Neuronal stem cell (in vitro differentiated cells): ENCODE measurements at regions not wholly inside any gene's neighbourhood (a gene's known extent, or its start where the extent isn't known, plus 50 kb on each side); places are given as distances from the start of the nearest gene placed in this dataset.

ENCODE experiments used
- DNase-seq: peaks from one replicate; pipeline ENCODE4 v3.0.0-alpha.2; 2013; ENCODE audit warnings: low spot score
- H2AFZ ChIP-seq: one replicate; pipeline ENCODE4 v1.6.1; 2013; ENCODE audit warnings: mild to moderate bottlenecking, low read length, inconsistent platforms
- H2AK5ac ChIP-seq: 2 replicates; pipeline ENCODE4 v1.6.1; 2013; ENCODE audit warnings: low read depth, mild to moderate bottlenecking, inconsistent platforms, low read length, moderate library complexity, mixed read lengths
- H2BK120ac ChIP-seq: 2 replicates; pipeline ENCODE4 v1.6.1; 2013; ENCODE audit warnings: low read depth, mild to moderate bottlenecking, inconsistent platforms, low read length, moderate library complexity, mixed read lengths
- H2BK12ac ChIP-seq: one replicate; pipeline ENCODE4 v1.6.1; 2013; ENCODE audit warnings: low read length, inconsistent platforms
- H2BK15ac ChIP-seq: 2 replicates; pipeline ENCODE4 v1.6.1; 2013; ENCODE audit warnings: mild to moderate bottlenecking, low read length, inconsistent platforms, mixed read lengths
- H2BK5ac ChIP-seq: one replicate; pipeline ENCODE4 v1.6.1; 2013; ENCODE audit warnings: inconsistent platforms, mild to moderate bottlenecking, low read length, moderate library complexity
- H3K14ac ChIP-seq: one replicate; pipeline ENCODE4 v1.6.1; 2013; ENCODE audit warnings: low read length, inconsistent platforms
- H3K18ac ChIP-seq: 2 replicates; pipeline ENCODE4 v1.6.1; 2013; ENCODE audit warnings: low read length, inconsistent platforms
- H3K23ac ChIP-seq: 2 replicates; pipeline ENCODE4 v1.6.1; 2013; ENCODE audit warnings: low read depth, mild to moderate bottlenecking, mixed read lengths, low read length, inconsistent platforms; ENCODE audit not compliant: poor library complexity
- H3K27ac ChIP-seq: replicated peaks from 3 replicates; pipeline ENCODE4 v1.5.1; 2013; ENCODE audit warnings: low read length, inconsistent platforms
- H3K27me3 ChIP-seq, 3 experiments: 2 replicates each; pipeline ENCODE4 v1.6.1; 2013; ENCODE audit warnings: low read length in 3 of 3, mild to moderate bottlenecking in 2 of 3, inconsistent platforms in 1 of 3, low read depth in 1 of 3, mixed read lengths in 1 of 3, moderate library complexity in 1 of 3; ENCODE audit not compliant: control insufficient read depth in 3 of 3, insufficient read depth in 3 of 3
- H3K36me3 ChIP-seq, 2 donors: replicated peaks in 1 of 2; 2 replicates each; pipeline ENCODE4 v1.6.1; 2013; ENCODE audit warnings: low read length in 2 of 2; ENCODE audit not compliant: control insufficient read depth in 2 of 2, insufficient read depth in 2 of 2
- H3K4ac ChIP-seq: 2 replicates; pipeline ENCODE4 v1.6.1; 2013; ENCODE audit warnings: inconsistent platforms, mild to moderate bottlenecking, low read length, moderate library complexity
- H3K4me1 ChIP-seq, 2 donors: 1 replicate in 1 of 2; 2 replicates in 1 of 2; pipeline ENCODE4 v1.6.1; 2013; ENCODE audit warnings: low read length in 2 of 2, low read depth in 1 of 2; ENCODE audit not compliant: control insufficient read depth in 2 of 2, insufficient read depth in 1 of 2
- H3K4me2 ChIP-seq: one replicate; pipeline ENCODE4 v1.6.1; 2013; ENCODE audit warnings: mild to moderate bottlenecking, low read length, inconsistent platforms; ENCODE audit not compliant: insufficient read depth, poor library complexity, severe bottlenecking
- H3K4me3 ChIP-seq, 2 donors: 2 replicates each; pipeline ENCODE4 v1.5.1; 2013; ENCODE audit warnings: low read length in 2 of 2, mild to moderate bottlenecking in 2 of 2, inconsistent platforms in 1 of 2, moderate library complexity in 1 of 2
- H3K79me1 ChIP-seq: one replicate; pipeline ENCODE4 v1.6.1; 2013; ENCODE audit warnings: low read depth, mild to moderate bottlenecking, inconsistent platforms, low read length, moderate library complexity
- H3K9ac ChIP-seq: one replicate; pipeline ENCODE4 v1.6.1; 2013; ENCODE audit warnings: mild to moderate bottlenecking, low read depth, low read length, inconsistent platforms; ENCODE audit not compliant: poor library complexity
- H3K9me3 ChIP-seq, 2 donors: replicated peaks in 1 of 2; 2 replicates each; pipeline versions ENCODE3 to v1.6.1; 2013; ENCODE audit warnings: low read length in 2 of 2, mild to moderate bottlenecking in 2 of 2, inconsistent platforms in 1 of 2, low read depth in 1 of 2, mixed read lengths in 1 of 2, moderate library complexity in 1 of 2; ENCODE audit not compliant: control insufficient read depth in 2 of 2, insufficient read depth in 1 of 2
- H4K8ac ChIP-seq: one replicate; pipeline ENCODE4 v1.6.1; 2013; ENCODE audit warnings: low read depth, mild to moderate bottlenecking, inconsistent platforms, low read length, moderate library complexity
- H4K91ac ChIP-seq: one replicate; pipeline ENCODE4 v1.6.1; 2013; ENCODE audit warnings: low read length, low read depth, mild to moderate bottlenecking, inconsistent platforms; ENCODE audit not compliant: poor library complexity
- WGBS, 2 donors: extraction: QIAGEN DNeasy Blood & Tissue Kit; methylation state at CpG; one replicate each; pipeline ENCODE4 v1.1.7; 2013; ENCODE audit warnings: missing lambda C conversion rate in 2 of 2, mixed read lengths in 1 of 2; ENCODE audit not compliant: insufficient read length in 2 of 2, insufficient replicate concordance in 1 of 2; ENCODE audit errors: extremely low coverage in 2 of 2; 5-methylcytosine and 5-hydroxymethylcytosine counted together

- DNase-seq = no peak
- H3K9ac ChIP-seq = no peak overlapping the region
- no peak overlapping the region for H4K8ac ChIP-seq
- H3K23ac ChIP-seq = no peak overlapping the region
- H2BK15ac ChIP-seq = no peak overlapping the region
- no peak overlapping the region for H2AFZ ChIP-seq
- H3K18ac ChIP-seq = no peak overlapping the region
- H3K36me3 ChIP-seq = no peaks in the 10 kb centered on the region
- no peak overlapping the region for H2BK120ac ChIP-seq
- no peak overlapping the region for H3K4ac ChIP-seq
- H4K91ac ChIP-seq = no peak overlapping the region
- no peak overlapping the region for H2AK5ac ChIP-seq
- no peak overlapping the region for H2BK5ac ChIP-seq
- no peak overlapping the region for H3K27ac ChIP-seq
- H2BK12ac ChIP-seq = no peak overlapping the region
- no peaks in the 10 kb centered on the region for H3K9me3 ChIP-seq
- H3K4me3 ChIP-seq = no peak overlapping the region
- H3K27me3 ChIP-seq = no peaks in the 10 kb centered on the region
- H3K4me2 ChIP-seq = no peak overlapping the region
- no peaks in the 10 kb centered on the region for H3K4me1 ChIP-seq
- H3K79me1 ChIP-seq = no peaks in the 10 kb centered on the region
- H3K14ac ChIP-seq = no peak overlapping the region
- WGBS, 2 donors = no CpG with 5 or more reads among the region's 8 CpGs
Measured at GRCh38 chr7:69335331-69335730, 262.9 kb upstream of the AUTS2 start.

DNA sequence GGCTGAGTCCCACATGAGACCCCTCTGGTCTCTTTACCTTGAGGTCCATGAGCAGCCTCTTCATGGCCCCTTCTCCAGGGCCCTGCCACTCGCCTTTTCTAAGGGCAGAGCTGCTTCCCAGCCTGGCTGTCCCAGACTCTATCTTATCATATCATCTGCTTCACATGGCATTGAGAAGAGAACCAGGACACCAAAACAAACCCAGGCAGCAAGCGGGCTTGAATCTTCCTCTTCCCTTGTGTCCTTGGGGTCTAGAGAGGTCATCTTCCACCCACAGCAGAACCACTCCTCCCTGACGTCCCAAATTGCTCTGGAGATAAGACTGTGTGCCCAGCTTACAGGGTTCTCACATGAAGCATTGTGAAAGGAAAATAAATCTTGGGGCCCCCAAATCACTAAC lies 261.3 kb upstream of the AUTS2 start:
- no peak for DNase-seq
- no peak overlapping the region for H3K4ac ChIP-seq
- no CpG with 5 or more reads among the region's 3 CpGs for WGBS, 2 donors
- H3K9ac ChIP-seq = no peak overlapping the region
- H3K4me2 ChIP-seq = no peak overlapping the region
- H2BK5ac ChIP-seq = no peak overlapping the region
- H2AK5ac ChIP-seq = no peak overlapping the region
- no peaks in the 10 kb centered on the region for H3K4me1 ChIP-seq
- H2BK120ac ChIP-seq = no peak overlapping the region
- no peak overlapping the region for H2BK15ac ChIP-seq
- H3K79me1 ChIP-seq = no peaks in the 10 kb centered on the region
- H3K23ac ChIP-seq = no peak overlapping the region
- H4K8ac ChIP-seq = no peak overlapping the region
- H2BK12ac ChIP-seq = no peak overlapping the region
- no peaks in the 10 kb centered on the region for H3K27me3 ChIP-seq
- no peaks in the 10 kb centered on the region for H3K9me3 ChIP-seq
- H3K27ac ChIP-seq = no peak overlapping the region
- H3K18ac ChIP-seq = no peak overlapping the region
- no peak overlapping the region for H3K4me3 ChIP-seq
- no peak overlapping the region for H4K91ac ChIP-seq
- H2AFZ ChIP-seq = no peak overlapping the region
- no peak overlapping the region for H3K14ac ChIP-seq
- H3K36me3 ChIP-seq = no peaks in the 10 kb centered on the region

DNA sequence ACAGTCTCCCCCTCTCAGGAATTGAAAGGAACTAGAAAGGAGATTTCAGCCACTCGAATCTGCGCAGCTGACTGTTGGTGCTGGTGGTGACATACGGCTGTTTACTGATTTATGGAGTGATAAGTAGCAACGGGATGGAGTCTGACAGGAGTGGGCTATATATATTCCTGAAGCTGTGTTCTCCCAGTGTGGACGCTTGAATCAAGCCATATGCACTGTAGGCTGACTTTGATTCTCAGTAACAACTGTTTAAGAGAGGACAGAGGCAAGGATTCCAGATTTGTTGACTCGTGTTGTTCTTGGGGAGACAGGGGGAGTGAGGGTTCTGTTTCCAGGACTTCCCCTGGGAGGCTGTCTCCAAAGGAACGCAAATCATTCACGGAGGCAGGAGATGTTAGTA lies 260.1 kb upstream of the AUTS2 start:
- Histone ChIP-seq H2BK12ac (no peak overlapping the region), H3K9ac (no peak overlapping the region), H3K4me2 (no peak overlapping the region), H3K4me3 (no peak overlapping the region), H2BK15ac (no peak overlapping the region), H3K4me1 (no peaks in the 10 kb centered on the region), H3K18ac (no peak overlapping the region), H2AK5ac (no peak overlapping the region), H2BK120ac (no peak overlapping the region), H2AFZ (no peak overlapping the region), H3K9me3 (no peaks in the 10 kb centered on the region), H3K23ac (no peak overlapping the region), H3K14ac (no peak overlapping the region), H4K8ac (no peak overlapping the region), H2BK5ac (no peak overlapping the region), H3K27me3 (no peaks in the 10 kb centered on the region), H3K79me1 (no peaks in the 10 kb centered on the region), H3K36me3 (no peaks in the 10 kb centered on the region), H3K4ac (no peak overlapping the region), H4K91ac (no peak overlapping the region), H3K27ac (no peak overlapping the region)
- WGBS, 2 donors = no CpG with 5 or more reads among the region's 8 CpGs
- DNase-seq = no peak

DNA sequence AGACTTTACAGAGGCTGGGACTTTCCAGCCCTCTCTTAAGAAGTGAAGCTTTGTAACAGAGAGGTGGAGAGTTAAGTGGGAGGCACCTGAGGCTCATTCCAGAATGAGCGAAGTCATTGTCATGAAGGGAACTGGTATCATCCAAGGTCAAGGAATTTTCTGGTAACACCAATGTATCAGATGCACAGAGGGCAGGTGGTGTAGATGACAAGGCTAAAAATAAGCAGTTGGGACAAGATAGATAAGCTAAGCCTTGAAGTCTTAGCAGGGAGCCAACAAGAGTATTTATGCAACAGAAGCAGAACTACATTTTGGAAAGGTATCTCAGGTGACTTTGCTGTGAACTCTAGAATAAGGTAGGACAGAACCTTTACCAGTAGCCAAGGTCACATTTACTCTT lies 257.0 kb upstream of the AUTS2 start:
- Histone ChIP-seq H2AK5ac (no peak overlapping the region), H3K79me1 (no peaks in the 10 kb centered on the region)

More for the DNA sequence above, 257.0 kb upstream of the AUTS2 start:
- Histone ChIP-seq H2BK15ac (no peak overlapping the region), H4K91ac (no peak overlapping the region), H3K4me1 (no peaks in the 10 kb centered on the region), H2BK5ac (no peak overlapping the region), H4K8ac (no peak overlapping the region), H3K36me3 (no peaks in the 10 kb centered on the region), H2AFZ (no peak overlapping the region), H3K27ac (no peak overlapping the region), H2BK12ac (no peak overlapping the region), H3K27me3 (no peaks in the 10 kb centered on the region), H2BK120ac (no peak overlapping the region), H3K4me3 (no peak overlapping the region), H3K4ac (no peak overlapping the region), H3K18ac (no peak overlapping the region), H3K4me2 (no peak overlapping the region), H3K9ac (no peak overlapping the region), H3K14ac (no peak overlapping the region), H3K23ac (no peak overlapping the region), H3K9me3 (no peaks in the 10 kb centered on the region)
- no peak for DNase-seq
- no CpG with 5 or more reads among the region's 1 CpG for WGBS, 2 donors
